Activated T-helper 17 cell treated with anti-CD3 and anti-CD28 coated beads, Interleukin-2, amount 50 U/mL, for 72 hours (primary cell): ENCODE measurements at regions not wholly inside any gene's neighbourhood (a gene's known extent, or its start where the extent isn't known, plus 50 kb on each side); places are given as distances from the start of the nearest gene placed in this dataset.
"Not testable (repeated sequence)": the region's sequence is repeated elsewhere in the genome, so short reads cannot be mapped to it uniquely, and the experiment has no call there.

Experiments used
- ATAC-seq: fragments of 150-1000 bp; cut with Tn5 transposase; replicated peaks from 2 replicates; pipeline ENCODE4 v1.10.0; 2021; ENCODE audit warnings: mild to moderate bottlenecking, moderate library complexity
- H3K27ac Mint-ChIP-seq: one replicate; pipeline ENCODE4 v1.8.0; 2022; ENCODE audit warnings: mixed read lengths
- H3K27me3 Mint-ChIP-seq: one replicate; pipeline ENCODE4 v1.8.0; 2022; ENCODE audit warnings: mixed read lengths
- H3K36me3 Mint-ChIP-seq: one replicate; pipeline ENCODE4 v1.8.0; 2022; ENCODE audit warnings: low read depth, mild to moderate bottlenecking, mixed read lengths
- H3K4me1 Mint-ChIP-seq: one replicate; pipeline ENCODE4 v1.8.0; 2022; ENCODE audit warnings: mixed read lengths
- H3K4me3 Mint-ChIP-seq: one replicate; pipeline ENCODE4 v1.8.0; 2022; ENCODE audit warnings: mild to moderate bottlenecking, mixed read lengths
- H3K9me3 Mint-ChIP-seq: one replicate; pipeline ENCODE4 v1.8.0; 2022; ENCODE audit warnings: mixed read lengths

- no peak for ATAC-seq
- peaks cover 17% of the 10 kb centered on the region for H3K27me3 Mint-ChIP-seq
- H3K4me1 Mint-ChIP-seq = no peaks in the 10 kb centered on the region
Measured at GRCh38 chr12:94841904-94842610, 161.4 kb downstream of the NDUFA12 start.

GRCh38 chr12:94841177-94841576 is 162.3 kb downstream of the NDUFA12 start:
- Mint-ChIP-seq H3K27ac (no peak overlapping the region), H3K36me3 (no peaks in the 10 kb centered on the region), H3K4me1 (no peaks in the 10 kb centered on the region), H3K27me3 (peaks cover 17% of the 10 kb centered on the region), H3K9me3 (no peaks in the 10 kb centered on the region), H3K4me3 (no peak overlapping the region)
- no peak for ATAC-seq

More at GRCh38 chr12:94841904-94842610, 161.4 kb downstream of the NDUFA12 start:
- H3K36me3 Mint-ChIP-seq = no peaks in the 10 kb centered on the region
- H3K4me3 Mint-ChIP-seq = no peak overlapping the region
- no peaks in the 10 kb centered on the region for H3K9me3 Mint-ChIP-seq
- H3K27ac Mint-ChIP-seq = no peak overlapping the region

GRCh38 chr12:94839347-94839746 is 164.2 kb downstream of the NDUFA12 start:
- H3K27me3 Mint-ChIP-seq = peaks cover 10% of the 10 kb centered on the region
- no peak overlapping the region for H3K27ac Mint-ChIP-seq
- no peak overlapping the region for H3K4me3 Mint-ChIP-seq
- H3K9me3 Mint-ChIP-seq = no peaks in the 10 kb centered on the region
- no peaks in the 10 kb centered on the region for H3K36me3 Mint-ChIP-seq
- ATAC-seq = no peak
- no peaks in the 10 kb centered on the region for H3K4me1 Mint-ChIP-seq

- H3K4me1 Mint-ChIP-seq, H3K27me3 Mint-ChIP-seq, H3K36me3 Mint-ChIP-seq, H3K4me3 Mint-ChIP-seq, H3K27ac Mint-ChIP-seq, H3K9me3 Mint-ChIP-seq, ATAC-seq: not testable (repeated sequence)
Measured at GRCh38 chr12:94836952-94837670, 166.4 kb downstream of the NDUFA12 start.

GRCh38 chr12:94834036-94834625 is 169.4 kb downstream of the NDUFA12 start:
- Mint-ChIP-seq H3K27ac (no peak overlapping the region), H3K4me3 (no peak overlapping the region), H3K27me3 (no peaks in the 10 kb centered on the region), H3K4me1 (peaks cover 19% of the 10 kb centered on the region), H3K9me3 (no peaks in the 10 kb centered on the region), H3K36me3 (no peaks in the 10 kb centered on the region)
- ATAC-seq = no peak

GRCh38 chr12:94832780-94833681 is 170.5 kb downstream of the NDUFA12 start:
- no peak for ATAC-seq
- Mint-ChIP-seq H3K9me3 (no peaks in the 10 kb centered on the region), H3K27me3 (no peaks in the 10 kb centered on the region), H3K27ac (no peak overlapping the region), H3K4me1 (peaks cover 19% of the 10 kb centered on the region), H3K36me3 (no peaks in the 10 kb centered on the region), H3K4me3 (no peak overlapping the region)

GRCh38 chr12:94832105-94832504 is 171.4 kb downstream of the NDUFA12 start:
- H3K4me3 Mint-ChIP-seq = peak overlapping the region; percentile 32

GRCh38 chr12:94831081-94831751 is 172.3 kb downstream of the NDUFA12 start:
- no peaks in the 10 kb centered on the region for H3K9me3 Mint-ChIP-seq

More at GRCh38 chr12:94832105-94832504, 171.4 kb downstream of the NDUFA12 start:
- Mint-ChIP-seq H3K4me1 (peaks cover 19% of the 10 kb centered on the region), H3K9me3 (no peaks in the 10 kb centered on the region), H3K27me3 (no peaks in the 10 kb centered on the region), H3K36me3 (no peaks in the 10 kb centered on the region), H3K27ac (peak overlapping the region; percentile 65)
- peak; percentile 43 for ATAC-seq

GRCh38 chr12:94829552-94829951 is 173.9 kb downstream of the NDUFA12 start:
- Mint-ChIP-seq H3K27me3 (peaks cover 3% of the 10 kb centered on the region), H3K9me3 (no peaks in the 10 kb centered on the region), H3K27ac (no peak overlapping the region), H3K4me3 (no peak overlapping the region), H3K36me3 (no peaks in the 10 kb centered on the region), H3K4me1 (peaks cover 19% of the 10 kb centered on the region)
- ATAC-seq = no peak

More at GRCh38 chr12:94831081-94831751, 172.3 kb downstream of the NDUFA12 start:
- ATAC-seq = peak; percentile 90
- Mint-ChIP-seq H3K4me3 (peak overlapping the region; percentile 32), H3K27ac (peak overlapping the region; percentile 65), H3K4me1 (peaks cover 19% of the 10 kb centered on the region), H3K27me3 (no peaks in the 10 kb centered on the region), H3K36me3 (no peaks in the 10 kb centered on the region)

GRCh38 chr12:94819011-94819410 is 168.7 kb upstream of the TMCC3 start:
- Mint-ChIP-seq H3K4me1 (no peaks in the 10 kb centered on the region), H3K36me3 (no peaks in the 10 kb centered on the region), H3K9me3 (no peaks in the 10 kb centered on the region), H3K27me3 (peaks cover 8% of the 10 kb centered on the region), H3K27ac (no peak overlapping the region), H3K4me3 (no peak overlapping the region)
- no peak for ATAC-seq

- Mint-ChIP-seq H3K27me3 (peaks cover 8% of the 10 kb centered on the region), H3K4me1 (no peaks in the 10 kb centered on the region), H3K9me3 (peaks cover 12% of the 10 kb centered on the region), H3K4me3 (no peak overlapping the region), H3K27ac (no peak overlapping the region), H3K36me3 (no peaks in the 10 kb centered on the region)
- no peak for ATAC-seq
Measured at GRCh38 chr12:94817695-94818075, 167.3 kb upstream of the TMCC3 start.

- not testable (repeated sequence) for H3K4me1 Mint-ChIP-seq, H3K36me3 Mint-ChIP-seq, H3K27me3 Mint-ChIP-seq, H3K4me3 Mint-ChIP-seq, ATAC-seq, H3K27ac Mint-ChIP-seq
- peaks cover 13% of the 10 kb centered on the region for H3K9me3 Mint-ChIP-seq
Measured at GRCh38 chr12:94817201-94817600, 166.8 kb upstream of the TMCC3 start.

- not testable (repeated sequence) for H3K27me3 Mint-ChIP-seq, H3K4me3 Mint-ChIP-seq, H3K36me3 Mint-ChIP-seq, H3K4me1 Mint-ChIP-seq, H3K27ac Mint-ChIP-seq, ATAC-seq
- H3K9me3 Mint-ChIP-seq = peaks cover 13% of the 10 kb centered on the region
Measured at GRCh38 chr12:94816746-94817145, 166.4 kb upstream of the TMCC3 start.

GRCh38 chr12:94815958-94816357 is 165.6 kb upstream of the TMCC3 start:
- Mint-ChIP-seq H3K4me3 (no peak overlapping the region), H3K27me3 (peaks cover 8% of the 10 kb centered on the region), H3K27ac (no peak overlapping the region), H3K36me3 (no peaks in the 10 kb centered on the region), H3K4me1 (no peaks in the 10 kb centered on the region), H3K9me3 (peaks cover 13% of the 10 kb centered on the region)
- no peak for ATAC-seq
